ENCODE measurements at regions not wholly inside any gene's neighbourhood (a gene's known extent, or its start where the extent isn't known, plus 50 kb on each side); places are given as distances from the start of the nearest gene placed in this dataset. TPM values are rescaled to one million over a fixed set of nuclear protein-coding genes. Genes with fewer than 3 reads are reported as not detected.

DNA sequence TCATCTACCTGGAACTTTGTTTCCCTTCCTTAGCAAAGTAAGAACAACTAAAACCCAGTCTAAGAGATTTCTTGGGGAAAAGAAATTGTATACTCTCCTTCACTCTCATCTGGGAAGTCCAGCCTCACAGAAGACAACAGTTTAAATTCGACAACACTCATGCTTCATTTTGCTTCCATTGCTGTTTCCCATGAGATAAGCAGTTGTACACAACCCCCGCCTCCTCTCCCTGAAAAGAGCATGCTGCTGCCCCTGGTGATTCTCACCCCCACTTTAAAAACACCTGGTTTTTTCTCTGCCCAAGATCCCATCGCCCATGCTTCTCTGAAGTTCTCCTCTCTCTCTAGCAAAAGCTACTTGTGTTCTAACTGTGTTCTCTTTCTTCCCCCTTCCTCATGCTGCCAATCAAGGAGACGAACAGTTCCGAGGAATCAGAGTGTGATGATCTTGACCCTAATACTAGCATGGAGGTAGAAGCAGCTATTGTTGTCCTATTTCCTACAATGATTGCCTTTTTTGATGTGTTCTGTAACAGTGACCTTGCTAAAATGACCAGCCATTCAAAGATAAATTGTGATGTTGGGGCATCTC is 51.1 kb upstream of the UMPS start:
- no peaks in the 10 kb centered on the region for H3K9me3 ChIP-seq (replicated peaks; ENCODE audit: control insufficient read depth, insufficient read depth, low read length)
- no peaks in the 10 kb centered on the region for H3K27me3 ChIP-seq (ENCODE audit: control insufficient read depth in 2 of 2, insufficient read depth in 2 of 2, low read length in 2 of 2)
- TF ChIP-seq GATA2 (IDR thresholded peaks at IDR 0.05; ENCODE audit: insufficient read depth, insufficient read length, low read depth, low read length) (no peak), JUN (IDR thresholded peaks at IDR 0.05; ENCODE audit: borderline replicate concordance, insufficient read depth, insufficient read length, low read depth) (no peak), FOS (IDR thresholded peaks at IDR 0.05; ENCODE audit: borderline replicate concordance, insufficient read depth, low read length) (no peak), EZH2 (IDR thresholded peaks at IDR 0.05; ENCODE audit: borderline replicate concordance, low read depth, low read length, severe bottlenecking) (no peak), MYC (IDR thresholded peaks at IDR 0.05; ENCODE audit: low read depth, low read length) (no peak), POLR2A (IDR thresholded peaks at IDR 0.05; ENCODE audit: low read depth, low read length) (no peak), POLR2AphosphoS5 (IDR thresholded peaks at IDR 0.05; ENCODE audit: insufficient read depth, low read depth, low read length) (no peak)
- TF ChIP-seq, protein P1, sequence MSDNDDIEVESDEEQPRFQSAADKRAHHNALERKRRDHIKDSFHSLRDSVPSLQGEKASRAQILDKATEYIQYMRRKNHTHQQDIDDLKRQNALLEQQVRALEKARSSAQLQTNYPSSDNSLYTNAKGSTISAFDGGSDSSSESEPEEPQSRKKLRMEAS (IDR thresholded peaks at IDR 0.05; ENCODE audit: insufficient read depth, insufficient read length) = no peak
- TF ChIP-seq, protein P2, sequence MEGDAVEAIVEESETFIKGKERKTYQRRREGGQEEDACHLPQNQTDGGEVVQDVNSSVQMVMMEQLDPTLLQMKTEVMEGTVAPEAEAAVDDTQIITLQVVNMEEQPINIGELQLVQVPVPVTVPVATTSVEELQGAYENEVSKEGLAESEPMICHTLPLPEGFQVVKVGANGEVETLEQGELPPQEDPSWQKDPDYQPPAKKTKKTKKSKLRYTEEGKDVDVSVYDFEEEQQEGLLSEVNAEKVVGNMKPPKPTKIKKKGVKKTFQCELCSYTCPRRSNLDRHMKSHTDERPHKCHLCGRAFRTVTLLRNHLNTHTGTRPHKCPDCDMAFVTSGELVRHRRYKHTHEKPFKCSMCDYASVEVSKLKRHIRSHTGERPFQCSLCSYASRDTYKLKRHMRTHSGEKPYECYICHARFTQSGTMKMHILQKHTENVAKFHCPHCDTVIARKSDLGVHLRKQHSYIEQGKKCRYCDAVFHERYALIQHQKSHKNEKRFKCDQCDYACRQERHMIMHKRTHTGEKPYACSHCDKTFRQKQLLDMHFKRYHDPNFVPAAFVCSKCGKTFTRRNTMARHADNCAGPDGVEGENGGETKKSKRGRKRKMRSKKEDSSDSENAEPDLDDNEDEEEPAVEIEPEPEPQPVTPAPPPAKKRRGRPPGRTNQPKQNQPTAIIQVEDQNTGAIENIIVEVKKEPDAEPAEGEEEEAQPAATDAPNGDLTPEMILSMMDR (IDR thresholded peaks at IDR 0.05; ENCODE audit: extremely low read depth in 1 of 2, insufficient read depth in 1 of 2, low read depth in 1 of 2, low read length in 2 of 2) = no peak
- DNase-seq (ENCODE audit: low read depth, low spot score) (no peak), FAIRE-seq (no peak)
- no peak overlapping the region for H3K9ac ChIP-seq (replicated peaks; ENCODE audit: extremely low read depth, insufficient read depth, low read length)
- no peak overlapping the region for H3K4me2 ChIP-seq (ENCODE audit: insufficient read depth, low read length)
- BruUV-seq (replicated peaks) = no TSS peak
- H3K4me1 ChIP-seq (ENCODE audit: control insufficient read depth, extremely low read depth, insufficient read depth, low read length) = no peaks in the 10 kb centered on the region
- H3K27ac ChIP-seq (ENCODE audit: insufficient read depth, low read depth, low read length) = no peak overlapping the region
- CTCF ChIA-PET = interaction anchor here (0.6 to 1.7 kb wide), 2 partner anchors 10 to 114 kb away, joined by 4 to 13 read pairs; no protein-coding TSS in a partner anchor
- H3K9me1 ChIP-seq (replicated peaks; ENCODE audit: control insufficient read depth, extremely low read depth, insufficient read depth, low read length) = no peaks in the 10 kb centered on the region
- H2AFZ ChIP-seq (ENCODE audit: low read depth, low read length) = no peak overlapping the region
- H3K36me3 ChIP-seq (ENCODE audit: control insufficient read depth in 2 of 2, extremely low read depth in 1 of 2, insufficient read depth in 2 of 2, low read length in 2 of 2) = no peaks in the 10 kb centered on the region
- H4K20me1 ChIP-seq (replicated peaks; ENCODE audit: control insufficient read depth, extremely low read depth, insufficient read depth, low read length) = no peaks in the 10 kb centered on the region
- dilution Hi-C loops (cut with MboI; ENCODE audit: extremely low pct_ligation_motif_present, low sequenced_read_pairs) = no loop called here
- no peaks in the 10 kb centered on the region for H3K79me2 ChIP-seq (ENCODE audit: control insufficient read depth, insufficient read depth, low read length)
- H3K4me3 ChIP-seq (replicated peaks in 1 of 3; ENCODE audit: insufficient read depth in 1 of 3, low read depth in 1 of 3, low read length in 3 of 3) = no peak overlapping the region
- intact Hi-C loops (cut with micrococcal nuclease) = no loop called here
- POLR2A ChIA-PET = no interaction called here

Small RNA genes lying in the stretch of these regions (microRNA-seq; reads per million reads assigned to microRNA genes)
- gene MIR5002 (ENCODE audit: borderline number of aligned reads, borderline replicate concordance) (not detected), gene MIR6083 (ENCODE audit: borderline number of aligned reads, borderline replicate concordance) (not detected)

Small RNA genes lying in the stretch of these regions (small RNA-seq; reads per million reads assigned to genes)
- gene MIR5002 (ENCODE audit: insufficient read depth, insufficient read length, low read depth, low replicate concordance) (not detected), gene MIR6083 (ENCODE audit: insufficient read depth, insufficient read length, low read depth, low replicate concordance) (not detected), gene RNU6-143P (ENCODE audit: insufficient read depth, insufficient read length, low read depth, low replicate concordance) (not detected)
